PFSK-1 (cell line): ENCODE measurements at regions not wholly inside any gene's neighbourhood (a gene's known extent, or its start where the extent isn't known, plus 50 kb on each side); places are given as distances from the start of the nearest gene placed in this dataset.

ENCODE experiments used
- FOXP2 ChIP-seq: optimal IDR thresholded peaks from 2 replicates; pipeline ENCODE3; 2011; ENCODE audit warnings: borderline replicate concordance, control low read depth, inconsistent platforms; ENCODE audit not compliant: insufficient read depth; ENCODE audit errors: extremely low read length, extremely low read depth
- POLR2AphosphoS5 ChIP-seq: IDR thresholded peaks from 2 replicates; pipeline ENCODE4 v1.6.1; 2012; ENCODE audit warnings: low read depth, mild to moderate bottlenecking, control low read depth, low read length, moderate library complexity
- SIN3A ChIP-seq: IDR thresholded peaks from 2 replicates; pipeline ENCODE4 v1.6.1; 2012; ENCODE audit warnings: mild to moderate bottlenecking, low read length, moderate library complexity, borderline replicate concordance; ENCODE audit not compliant: insufficient read depth
- TAF1 ChIP-seq: IDR thresholded peaks from 2 replicates; pipeline ENCODE4 v1.6.1; 2012; ENCODE audit warnings: low read length, control low read depth, borderline replicate concordance; ENCODE audit not compliant: insufficient read depth
- TF ChIP-seq, protein P1 (sequence below), 2 experiments: IDR thresholded peaks; 2 replicates each; pipeline versions ENCODE4 v1.6.1 to v1.8.0; 2011 to 2012; ENCODE audit warnings: low read depth in 2 of 2, low read length in 2 of 2, control low read depth in 1 of 2, inconsistent platforms in 1 of 2, mild to moderate bottlenecking in 1 of 2, moderate library complexity in 1 of 2; ENCODE audit not compliant: insufficient read depth in 1 of 2

DNA sequence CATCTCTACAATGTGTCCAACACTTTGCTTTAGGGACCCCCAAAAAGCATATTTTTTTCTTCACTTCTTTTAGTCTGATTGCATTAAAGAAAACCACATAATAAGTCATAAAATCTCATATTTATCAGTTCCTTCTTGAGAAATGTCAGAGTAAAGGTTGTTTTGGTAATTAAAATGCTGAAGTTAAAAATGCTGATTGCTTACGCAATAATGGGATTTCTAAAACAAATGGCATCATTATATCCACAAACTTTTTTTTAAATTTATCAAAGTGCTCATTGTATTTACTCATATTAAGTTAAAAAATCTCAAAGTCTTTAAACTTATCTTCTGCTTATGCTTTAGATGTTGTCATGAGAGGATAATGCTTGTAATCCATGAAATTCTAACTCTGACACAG is 737.2 kb upstream of the ARGLU1 start:
- no peak for TF ChIP-seq SIN3A
- TF ChIP-seq TAF1, result no peak
- no peak for TF ChIP-seq POLR2AphosphoS5
- TF ChIP-seq, protein P1, sequence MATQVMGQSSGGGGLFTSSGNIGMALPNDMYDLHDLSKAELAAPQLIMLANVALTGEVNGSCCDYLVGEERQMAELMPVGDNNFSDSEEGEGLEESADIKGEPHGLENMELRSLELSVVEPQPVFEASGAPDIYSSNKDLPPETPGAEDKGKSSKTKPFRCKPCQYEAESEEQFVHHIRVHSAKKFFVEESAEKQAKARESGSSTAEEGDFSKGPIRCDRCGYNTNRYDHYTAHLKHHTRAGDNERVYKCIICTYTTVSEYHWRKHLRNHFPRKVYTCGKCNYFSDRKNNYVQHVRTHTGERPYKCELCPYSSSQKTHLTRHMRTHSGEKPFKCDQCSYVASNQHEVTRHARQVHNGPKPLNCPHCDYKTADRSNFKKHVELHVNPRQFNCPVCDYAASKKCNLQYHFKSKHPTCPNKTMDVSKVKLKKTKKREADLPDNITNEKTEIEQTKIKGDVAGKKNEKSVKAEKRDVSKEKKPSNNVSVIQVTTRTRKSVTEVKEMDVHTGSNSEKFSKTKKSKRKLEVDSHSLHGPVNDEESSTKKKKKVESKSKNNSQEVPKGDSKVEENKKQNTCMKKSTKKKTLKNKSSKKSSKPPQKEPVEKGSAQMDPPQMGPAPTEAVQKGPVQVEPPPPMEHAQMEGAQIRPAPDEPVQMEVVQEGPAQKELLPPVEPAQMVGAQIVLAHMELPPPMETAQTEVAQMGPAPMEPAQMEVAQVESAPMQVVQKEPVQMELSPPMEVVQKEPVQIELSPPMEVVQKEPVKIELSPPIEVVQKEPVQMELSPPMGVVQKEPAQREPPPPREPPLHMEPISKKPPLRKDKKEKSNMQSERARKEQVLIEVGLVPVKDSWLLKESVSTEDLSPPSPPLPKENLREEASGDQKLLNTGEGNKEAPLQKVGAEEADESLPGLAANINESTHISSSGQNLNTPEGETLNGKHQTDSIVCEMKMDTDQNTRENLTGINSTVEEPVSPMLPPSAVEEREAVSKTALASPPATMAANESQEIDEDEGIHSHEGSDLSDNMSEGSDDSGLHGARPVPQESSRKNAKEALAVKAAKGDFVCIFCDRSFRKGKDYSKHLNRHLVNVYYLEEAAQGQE (IDR thresholded peaks at IDR 0.05; ENCODE audit: insufficient read depth in 1 of 2, low read depth in 2 of 2, low read length in 2 of 2), result no peak
- TF ChIP-seq FOXP2, result no peak

- TF ChIP-seq POLR2AphosphoS5 (no peak), SIN3A (no peak), TAF1 (no peak), FOXP2 (no peak)
- TF ChIP-seq, protein P1 (IDR thresholded peaks at IDR 0.05; ENCODE audit: insufficient read depth in 1 of 2, low read depth in 2 of 2, low read length in 2 of 2), result no peak
Observed at GRCh38 chr13:107301724-107302374, 733.9 kb upstream of the ARGLU1 start.

DNA sequence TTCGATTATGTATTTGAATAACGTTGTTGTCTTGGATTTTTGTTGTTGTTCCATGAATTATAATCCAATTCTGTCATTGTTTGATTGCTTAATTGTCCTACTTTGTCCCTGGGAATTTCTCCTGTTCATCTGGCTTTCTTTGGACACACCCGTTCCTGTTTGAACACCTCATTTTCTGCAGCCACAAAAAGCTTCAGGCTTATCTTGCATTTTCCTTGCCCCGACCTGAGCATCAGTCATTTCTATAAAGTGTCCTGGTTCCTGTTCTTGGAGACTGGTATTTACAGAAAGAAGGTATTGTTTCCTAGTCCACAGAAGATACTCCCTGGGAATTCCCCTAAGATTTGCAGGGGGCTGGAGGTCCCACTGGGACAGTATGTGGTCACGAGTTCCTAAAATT is 731.8 kb upstream of the ARGLU1 start:
- TF ChIP-seq FOXP2, result no peak

DNA sequence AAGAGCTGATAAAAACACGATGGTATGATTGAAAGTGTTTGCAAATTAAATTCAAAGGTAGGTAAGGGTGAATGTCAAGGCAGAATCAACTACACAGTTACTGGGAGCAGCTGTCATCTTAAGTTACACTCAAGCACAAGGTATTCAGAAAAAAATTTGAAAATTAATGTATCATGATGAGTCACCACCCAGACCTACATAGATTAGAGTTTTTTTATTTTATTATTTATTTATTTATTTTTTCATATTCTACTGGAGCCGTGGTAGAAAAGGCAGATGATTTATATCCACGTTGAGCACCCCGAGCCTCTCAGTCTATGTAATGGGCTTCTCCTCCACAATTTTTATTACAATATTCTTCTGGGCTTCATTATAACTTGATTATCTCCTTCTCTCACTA is 728.9 kb upstream of the ARGLU1 start:
- no peak for TF ChIP-seq SIN3A
- no peak for TF ChIP-seq FOXP2

GRCh38 chr13:107295416-107296140 is 727.6 kb upstream of the ARGLU1 start:
- no peak for TF ChIP-seq POLR2AphosphoS5
- TF ChIP-seq, protein P1 (IDR thresholded peaks at IDR 0.05; ENCODE audit: insufficient read depth in 1 of 2, low read depth in 2 of 2, low read length in 2 of 2), result no peak
- TF ChIP-seq FOXP2, result no peak
- TF ChIP-seq SIN3A, result no peak
- no peak for TF ChIP-seq TAF1

DNA sequence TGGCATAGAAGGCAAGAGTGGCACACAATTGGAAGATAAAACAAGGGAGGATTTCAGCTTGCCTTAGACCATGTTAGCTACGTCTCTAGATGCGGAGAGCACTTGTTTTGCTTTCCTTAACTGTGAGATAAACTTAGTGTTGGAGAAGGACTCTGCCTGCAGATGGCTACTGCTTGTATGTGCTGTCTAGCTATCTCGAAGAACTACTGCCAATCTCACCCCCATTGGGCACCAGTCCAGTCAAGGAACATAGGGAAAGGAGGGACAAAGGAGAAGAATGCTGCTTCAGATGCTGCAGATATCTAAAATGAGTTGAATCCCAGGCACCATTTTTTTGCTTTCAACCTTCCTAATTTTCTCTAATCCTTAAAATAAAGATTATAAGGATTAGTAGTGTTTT is 726.0 kb upstream of the ARGLU1 start:
- TF ChIP-seq, protein P1 (IDR thresholded peaks at IDR 0.05; ENCODE audit: insufficient read depth in 1 of 2, low read depth in 2 of 2, low read length in 2 of 2), result no peak
- no peak for TF ChIP-seq FOXP2
- no peak for TF ChIP-seq TAF1
- TF ChIP-seq POLR2AphosphoS5, result no peak
- TF ChIP-seq SIN3A, result no peak
